ENCODE measurements at regions not wholly inside any gene's neighbourhood (a gene's known extent, or its start where the extent isn't known, plus 50 kb on each side); places are given as distances from the start of the nearest gene placed in this dataset.

- TF ChIP-seq POLR2A (IDR thresholded peaks at IDR 0.05; ENCODE audit: low read depth, low read length): no peak
- DNase-seq (ENCODE audit: insufficient read length, low spot score): no peak
- no peak for FAIRE-seq
These were observed 653.4 kb downstream of the MMUT start for GRCh38 chr6:48809700-48810099.

- DNase-seq (ENCODE audit: insufficient read length, low spot score) (no peak), FAIRE-seq (peak; percentile 41)
- no peak for TF ChIP-seq POLR2A (IDR thresholded peaks at IDR 0.05; ENCODE audit: low read depth, low read length)
These were observed 653.8 kb downstream of the MMUT start for GRCh38 chr6:48809245-48809644.

GRCh38 chr6:48798296-48798695 is 664.8 kb downstream of the MMUT start:
- FAIRE-seq (peak; percentile 83), DNase-seq (ENCODE audit: insufficient read length, low spot score) (no peak)
- TF ChIP-seq POLR2A (IDR thresholded peaks at IDR 0.05; ENCODE audit: low read depth, low read length): no peak

- DNase-seq (ENCODE audit: insufficient read length, low spot score) (no peak), FAIRE-seq (no peak)
- TF ChIP-seq POLR2A (IDR thresholded peaks at IDR 0.05; ENCODE audit: low read depth, low read length): no peak
These were observed 671.2 kb upstream of the PTCHD4 start for GRCh38 chr6:48782225-48782624.

GRCh38 chr6:48777411-48777810 is 666.4 kb upstream of the PTCHD4 start:
- no peak for TF ChIP-seq POLR2A (IDR thresholded peaks at IDR 0.05; ENCODE audit: low read depth, low read length)
- DNase-seq (ENCODE audit: insufficient read length, low spot score): no peak

GRCh38 chr6:48775157-48775556 is 664.2 kb upstream of the PTCHD4 start:
- peak; percentile 84 for FAIRE-seq
- TF ChIP-seq POLR2A (IDR thresholded peaks at IDR 0.05; ENCODE audit: low read depth, low read length): no peak
- DNase-seq (ENCODE audit: insufficient read length, low spot score): no peak

More at GRCh38 chr6:48777411-48777810, 666.4 kb upstream of the PTCHD4 start:
- peak; percentile 43 for FAIRE-seq

GRCh38 chr6:48774276-48774675 is 663.3 kb upstream of the PTCHD4 start:
- no peak for DNase-seq (ENCODE audit: insufficient read length, low spot score)
- FAIRE-seq: no peak
- TF ChIP-seq POLR2A (IDR thresholded peaks at IDR 0.05; ENCODE audit: low read depth, low read length): no peak

GRCh38 chr6:48766349-48766748 is 655.4 kb upstream of the PTCHD4 start:
- peak; percentile 99 for FAIRE-seq
- TF ChIP-seq POLR2A (IDR thresholded peaks at IDR 0.05; ENCODE audit: low read depth, low read length): no peak
- DNase-seq (ENCODE audit: insufficient read length, low spot score): peak; percentile 23

- no peak for DNase-seq (ENCODE audit: insufficient read length, low spot score)
- TF ChIP-seq POLR2A (IDR thresholded peaks at IDR 0.05; ENCODE audit: low read depth, low read length): no peak
- peak; percentile 99 for FAIRE-seq
These were observed 654.5 kb upstream of the PTCHD4 start for GRCh38 chr6:48765352-48765961.

- TF ChIP-seq POLR2A (IDR thresholded peaks at IDR 0.05; ENCODE audit: low read depth, low read length): no peak
- FAIRE-seq: no peak
- DNase-seq (ENCODE audit: insufficient read length, low spot score): no peak
These were observed 653.5 kb upstream of the PTCHD4 start for GRCh38 chr6:48764286-48765044.

GRCh38 chr6:48757661-48758060 is 646.7 kb upstream of the PTCHD4 start:
- TF ChIP-seq POLR2A (IDR thresholded peaks at IDR 0.05; ENCODE audit: low read depth, low read length): no peak
- peak; percentile 90 for FAIRE-seq
- no peak for DNase-seq (ENCODE audit: insufficient read length, low spot score)

- TF ChIP-seq POLR2A (IDR thresholded peaks at IDR 0.05; ENCODE audit: low read depth, low read length): no peak
- DNase-seq (ENCODE audit: insufficient read length, low spot score) (no peak), FAIRE-seq (no peak)
These were observed 644.3 kb upstream of the PTCHD4 start for GRCh38 chr6:48755315-48755714.

GRCh38 chr6:48754641-48755040 is 643.6 kb upstream of the PTCHD4 start:
- no peak for FAIRE-seq
- no peak for DNase-seq (ENCODE audit: insufficient read length, low spot score)
- no peak for TF ChIP-seq POLR2A (IDR thresholded peaks at IDR 0.05; ENCODE audit: low read depth, low read length)

- TF ChIP-seq POLR2A (IDR thresholded peaks at IDR 0.05; ENCODE audit: low read depth, low read length): no peak
- FAIRE-seq (no peak), DNase-seq (ENCODE audit: insufficient read length, low spot score) (no peak)
These were observed 639.9 kb upstream of the PTCHD4 start for GRCh38 chr6:48750861-48751260.

- TF ChIP-seq POLR2A (IDR thresholded peaks at IDR 0.05; ENCODE audit: low read depth, low read length): no peak
- DNase-seq (ENCODE audit: insufficient read length, low spot score): no peak
- FAIRE-seq: peak; percentile 23
These were observed 636.5 kb upstream of the PTCHD4 start for GRCh38 chr6:48747471-48747870.
